GM18520 (cell line): ENCODE measurements at regions not wholly inside any gene's neighbourhood (a gene's known extent, or its start where the extent isn't known, plus 50 kb on each side); places are given as distances from the start of the nearest gene placed in this dataset.
"Not testable (repeated sequence)": the region's sequence is repeated elsewhere in the genome, so short reads cannot be mapped to it uniquely, and the experiment has no call there.

Experiments
- ATAC-seq: cut with Tn5 transposase; IDR thresholded peaks from one replicate; pipeline ENCODE4 v1.9.1; 2021; ENCODE audit not compliant: unreplicated experiment

GRCh38 chr7:138214926-138215325 lies 138.7 kb downstream of the AKR1D1 start:
- no peak for ATAC-seq

GRCh38 chr7:138220321-138220720 lies 144.1 kb downstream of the AKR1D1 start:
- ATAC-seq: not testable (repeated sequence)

GRCh38 chr7:138221388-138221787 lies 145.1 kb downstream of the AKR1D1 start:
- not testable (repeated sequence) for ATAC-seq

GRCh38 chr7:138223402-138223879 lies 147.2 kb downstream of the AKR1D1 start:
- ATAC-seq: no peak

GRCh38 chr7:138226001-138226476 lies 149.8 kb downstream of the AKR1D1 start:
- ATAC-seq: no peak

- no peak for ATAC-seq
These were observed 150.6 kb downstream of the AKR1D1 start for GRCh38 chr7:138226745-138227279.

- ATAC-seq: no peak
These were observed 151.9 kb downstream of the AKR1D1 start for GRCh38 chr7:138228119-138228518.

- ATAC-seq: no peak
These were observed 152.5 kb downstream of the AKR1D1 start for GRCh38 chr7:138228769-138229168.

GRCh38 chr7:138233189-138233588 lies 156.9 kb downstream of the AKR1D1 start:
- no peak for ATAC-seq

- no peak for ATAC-seq
These were observed 158.9 kb downstream of the AKR1D1 start for GRCh38 chr7:138235207-138235606.

- no peak for ATAC-seq
These were observed 161.7 kb downstream of the AKR1D1 start for GRCh38 chr7:138237995-138238394.

- no peak for ATAC-seq
These were observed 162.7 kb downstream of the AKR1D1 start for GRCh38 chr7:138238734-138239659.

- ATAC-seq: no peak
These were observed 167.2 kb downstream of the AKR1D1 start for GRCh38 chr7:138243430-138243829.

- ATAC-seq: no peak
These were observed 167.6 kb downstream of the AKR1D1 start for GRCh38 chr7:138243836-138244235.

- ATAC-seq: no peak
These were observed 168.3 kb downstream of the AKR1D1 start for GRCh38 chr7:138244606-138245005.

- ATAC-seq: no peak
These were observed 169.0 kb downstream of the AKR1D1 start for GRCh38 chr7:138245216-138245615.

GRCh38 chr7:138245682-138246081 lies 169.4 kb downstream of the AKR1D1 start:
- ATAC-seq: no peak

- no peak for ATAC-seq
These were observed 170.2 kb downstream of the AKR1D1 start for GRCh38 chr7:138246428-138246827.

GRCh38 chr7:138247081-138247480 lies 170.8 kb downstream of the AKR1D1 start:
- ATAC-seq: no peak

- no peak for ATAC-seq
These were observed 171.5 kb downstream of the AKR1D1 start for GRCh38 chr7:138247568-138248333.

GRCh38 chr7:138248609-138249008 lies 172.3 kb downstream of the AKR1D1 start:
- no peak for ATAC-seq
